H9 (cell line): ENCODE measurements at regions not wholly inside any gene's neighbourhood (a gene's known extent, or its start where the extent isn't known, plus 50 kb on each side); places are given as distances from the start of the nearest gene placed in this dataset.

ENCODE experiments used
- DNase-seq: peaks from one replicate; pipeline ENCODE4 v3.0.0-alpha.2; 2017
- H2AFZ ChIP-seq: one replicate; pipeline ENCODE4 v1.6.1; 2013; ENCODE audit warnings: mild to moderate bottlenecking, low read length, control low read depth, moderate library complexity
- H2AK5ac ChIP-seq: 2 replicates; pipeline ENCODE4 v1.6.1; 2013; ENCODE audit warnings: low read length, control low read depth, mixed read lengths; ENCODE audit not compliant: insufficient read length
- H2BK120ac ChIP-seq: one replicate; pipeline ENCODE4 v1.6.1; 2013; ENCODE audit warnings: low read depth, mild to moderate bottlenecking, low read length, control low read depth, inconsistent platforms; ENCODE audit not compliant: poor library complexity, severe bottlenecking
- H2BK12ac ChIP-seq: 2 replicates; pipeline ENCODE4 v1.6.1; 2013; ENCODE audit warnings: low read length, control low read depth, mixed read lengths, low read depth; ENCODE audit not compliant: insufficient read length
- H2BK15ac ChIP-seq: 2 replicates; pipeline ENCODE4 v1.6.1; 2013; ENCODE audit warnings: low read depth, low read length, control low read depth
- H2BK20ac ChIP-seq: one replicate; pipeline ENCODE4 v1.6.1; 2013; ENCODE audit warnings: low read depth, mild to moderate bottlenecking, low read length, control low read depth, inconsistent platforms; ENCODE audit not compliant: poor library complexity, severe bottlenecking
- H2BK5ac ChIP-seq: 2 replicates; pipeline ENCODE4 v1.6.1; 2013; ENCODE audit warnings: low read length, control low read depth, mixed read lengths; ENCODE audit not compliant: insufficient read length
- H3K14ac ChIP-seq: 2 replicates; pipeline ENCODE4 v1.6.1; 2013; ENCODE audit warnings: low read length, control low read depth; ENCODE audit not compliant: insufficient read depth
- H3K18ac ChIP-seq: 2 replicates; pipeline ENCODE4 v1.6.1; 2013; ENCODE audit warnings: low read depth, mild to moderate bottlenecking, mixed read lengths, low read length, control low read depth; ENCODE audit not compliant: insufficient read length
- H3K23ac ChIP-seq: 2 replicates; pipeline ENCODE4 v1.6.1; 2013; ENCODE audit warnings: low read length, control low read depth, mixed read lengths, low read depth; ENCODE audit not compliant: insufficient read length
- H3K23me2 ChIP-seq: 2 replicates; pipeline ENCODE4 v1.6.1; 2013; ENCODE audit warnings: low read depth, mild to moderate bottlenecking, mixed read lengths, low read length, control low read depth; ENCODE audit not compliant: insufficient read length, poor library complexity, severe bottlenecking
- H3K27ac ChIP-seq: 2 replicates; pipeline ENCODE4 v1.5.1; 2013; ENCODE audit warnings: low read length, control low read depth, mixed read lengths, low read depth; ENCODE audit not compliant: insufficient read length
- H3K27me3 ChIP-seq: 2 replicates; pipeline ENCODE4 v1.6.1; 2013; ENCODE audit warnings: low read length, control low read depth, inconsistent platforms; ENCODE audit not compliant: insufficient read depth
- H3K4ac ChIP-seq: 2 replicates; pipeline ENCODE4 v1.6.1; 2013; ENCODE audit warnings: low read depth, mild to moderate bottlenecking, control low read depth, inconsistent platforms, low read length, moderate library complexity
- H3K4me1 ChIP-seq: 2 replicates; pipeline ENCODE4 v1.6.1; 2013; ENCODE audit warnings: low read length, control low read depth, inconsistent platforms; ENCODE audit not compliant: insufficient read depth
- H3K4me2 ChIP-seq: 2 replicates; pipeline ENCODE4 v1.6.1; 2013; ENCODE audit warnings: low read length, control low read depth, mixed read lengths; ENCODE audit not compliant: insufficient read length, insufficient read depth
- H3K56ac ChIP-seq: 2 replicates; pipeline ENCODE4 v1.6.1; 2013; ENCODE audit warnings: low read depth, mild to moderate bottlenecking, mixed read lengths, low read length, control low read depth; ENCODE audit not compliant: insufficient read length
- H3K79me1 ChIP-seq: 2 replicates; pipeline ENCODE4 v1.6.1; 2013; ENCODE audit warnings: low read depth, mild to moderate bottlenecking, moderate library complexity, low read length, control low read depth, inconsistent platforms; ENCODE audit not compliant: insufficient read depth, poor library complexity, severe bottlenecking
- H3K79me2 ChIP-seq: 2 replicates; pipeline ENCODE4 v1.6.1; 2013; ENCODE audit warnings: low read length, control low read depth, inconsistent platforms; ENCODE audit not compliant: insufficient read depth
- H3K9ac ChIP-seq: 2 replicates; pipeline ENCODE4 v1.6.1; 2013; ENCODE audit warnings: low read length, control low read depth, mixed read lengths; ENCODE audit not compliant: insufficient read length; ENCODE audit errors: extremely low read depth
- H3K9me3 ChIP-seq: one replicate; pipeline ENCODE4 v1.6.1; 2013; ENCODE audit warnings: low read depth, low read length, inconsistent platforms; ENCODE audit not compliant: control insufficient read depth
- H3T11ph ChIP-seq: one replicate; pipeline ENCODE4 v1.6.1; 2013; ENCODE audit warnings: mild to moderate bottlenecking, low read length, control low read depth, inconsistent platforms
- H4K20me1 ChIP-seq: one replicate; pipeline ENCODE4 v1.6.1; 2013; ENCODE audit not compliant: control insufficient read depth, insufficient read length, insufficient read depth
- H4K5ac ChIP-seq: 2 replicates; pipeline ENCODE4 v1.6.1; 2013; ENCODE audit warnings: low read depth, mild to moderate bottlenecking, mixed read lengths, low read length, control low read depth; ENCODE audit not compliant: insufficient read length
- H4K8ac ChIP-seq: replicated peaks from 2 replicates; pipeline ENCODE4 v1.6.1; 2013; ENCODE audit warnings: low read length, control low read depth, mixed read lengths, low read depth; ENCODE audit not compliant: insufficient read length
- H4K91ac ChIP-seq: 2 replicates; pipeline ENCODE4 v1.6.1; 2013; ENCODE audit warnings: low read depth, mild to moderate bottlenecking, moderate library complexity, mixed read lengths, low read length, control low read depth; ENCODE audit not compliant: insufficient read length
- H3K27ac Mint-ChIP-seq, 3 experiments: 2 replicates in 2 of 3; 3 replicates in 1 of 3; pipeline ENCODE4 v1.8.0; 2020 to 2021; ENCODE audit warnings: mixed read lengths in 3 of 3, mild to moderate bottlenecking in 1 of 3, moderate library complexity in 1 of 3
- H3K27me3 Mint-ChIP-seq: 2 replicates; pipeline ENCODE4 v1.8.0; 2021; ENCODE audit warnings: low read depth, mild to moderate bottlenecking, moderate library complexity, mixed read lengths
- H3K36me3 Mint-ChIP-seq, 3 experiments: 2 replicates in 2 of 3; 3 replicates in 1 of 3; pipeline ENCODE4 v1.8.0; 2020 to 2021; ENCODE audit warnings: low read depth in 3 of 3, mixed read lengths in 3 of 3; ENCODE audit not compliant: insufficient read depth in 1 of 3
- H3K4me1 Mint-ChIP-seq, 2 experiments: 2 replicates each; pipeline ENCODE4 v1.8.0; 2020; ENCODE audit warnings: mixed read lengths in 2 of 2
- H3K4me3 Mint-ChIP-seq, 2 experiments: 2 replicates in 1 of 2; 3 replicates in 1 of 2; pipeline ENCODE4 v1.8.0; 2020 to 2021; ENCODE audit warnings: mild to moderate bottlenecking in 2 of 2, mixed read lengths in 2 of 2, moderate library complexity in 1 of 2
- H3K9me3 Mint-ChIP-seq, 2 experiments: 2 replicates in 1 of 2; 3 replicates in 1 of 2; pipeline ENCODE4 v1.8.0; 2020; ENCODE audit warnings: mild to moderate bottlenecking in 2 of 2, mixed read lengths in 2 of 2, moderate library complexity in 1 of 2
- WGBS: extraction: QIAGEN DNeasy Blood & Tissue Kit; methylation state at CpG from one replicate; pipeline ENCODE4 v1.1.7; 2013; ENCODE audit warnings: missing lambda C conversion rate, low lambda C conversion rate, mixed read lengths; ENCODE audit not compliant: insufficient read length; ENCODE audit errors: extremely low coverage; 5-methylcytosine and 5-hydroxymethylcytosine counted together
- TF ChIP-seq, protein P1 (sequence below): fragments of 200-600 bp; sonication (generic); conservative IDR thresholded peaks from 3 replicates; pipeline ENCODE4 v1.8.0; 2021; ENCODE audit warnings: antibody characterized with exemption, mild to moderate bottlenecking

DNA sequence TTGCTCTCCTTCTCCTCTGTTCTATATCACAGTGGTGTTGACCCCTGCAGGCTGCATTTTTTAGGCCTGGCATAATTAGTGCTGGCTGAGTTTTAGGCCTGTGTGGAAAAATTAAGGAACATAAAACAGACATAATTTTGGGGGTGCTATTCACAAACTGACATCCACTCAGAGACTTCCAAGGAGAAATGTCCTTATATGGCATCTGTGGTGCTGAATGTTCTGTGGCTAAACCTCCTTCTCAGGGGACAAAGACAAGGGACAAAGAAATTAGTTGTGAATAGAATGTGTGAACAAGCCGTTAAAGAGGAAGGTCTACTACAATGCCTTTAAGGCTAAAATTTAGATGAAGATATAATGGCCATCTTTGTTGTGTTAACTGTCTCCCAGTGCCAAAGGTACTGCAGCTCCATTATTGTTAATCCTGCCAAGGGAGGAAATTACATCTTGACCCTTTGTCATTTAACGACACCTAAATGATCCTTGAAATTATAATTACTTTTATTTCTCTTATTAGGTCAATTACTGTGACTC lies 870.0 kb upstream of the CHAC2 start:
- Histone ChIP-seq H3K4me1 (no peaks in the 10 kb centered on the region), H3K23me2 (no peaks in the 10 kb centered on the region), H4K91ac (no peak overlapping the region), H3K23ac (no peak overlapping the region), H2AFZ (no peak overlapping the region), H2AK5ac (no peak overlapping the region), H3K9ac (no peak overlapping the region), H3K27ac (no peak overlapping the region), H3K4me2 (no peak overlapping the region), H2BK5ac (no peak overlapping the region), H3K56ac (no peak overlapping the region), H2BK15ac (no peak overlapping the region), H2BK20ac (no peak overlapping the region), H3K9me3 (peaks cover 9% of the 10 kb centered on the region), H3T11ph (no peak overlapping the region), H2BK12ac (no peak overlapping the region), H3K79me1 (no peaks in the 10 kb centered on the region), H4K20me1 (no peaks in the 10 kb centered on the region), H3K79me2 (no peaks in the 10 kb centered on the region), H3K27me3 (no peaks in the 10 kb centered on the region), H4K5ac (no peak overlapping the region), H3K14ac (no peak overlapping the region; the same call in 1 of the 2 replicates), H3K4ac (no peak overlapping the region), H2BK120ac (no peak overlapping the region), H3K18ac (peak overlapping the region; percentile 69), H4K8ac (no peak overlapping the region)
- Mint-ChIP-seq H3K36me3 (peaks cover 25 to 62% (median 32%) of the 10 kb centered on the region in 3 experiments), H3K4me3 (no peak overlapping the region), H3K4me1 (peaks cover 5 to 6% of the 10 kb centered on the region in 2 experiments; a peak in 2 of 4 replicates), H3K27ac (peak overlapping the region; percentile 45 to 85 (median 78); a peak in 5 of 7 replicates), H3K9me3 (peaks cover 46 to 52% of the 10 kb centered on the region in 2 experiments), H3K27me3 (no peaks in the 10 kb centered on the region)
- TF ChIP-seq, protein P1, sequence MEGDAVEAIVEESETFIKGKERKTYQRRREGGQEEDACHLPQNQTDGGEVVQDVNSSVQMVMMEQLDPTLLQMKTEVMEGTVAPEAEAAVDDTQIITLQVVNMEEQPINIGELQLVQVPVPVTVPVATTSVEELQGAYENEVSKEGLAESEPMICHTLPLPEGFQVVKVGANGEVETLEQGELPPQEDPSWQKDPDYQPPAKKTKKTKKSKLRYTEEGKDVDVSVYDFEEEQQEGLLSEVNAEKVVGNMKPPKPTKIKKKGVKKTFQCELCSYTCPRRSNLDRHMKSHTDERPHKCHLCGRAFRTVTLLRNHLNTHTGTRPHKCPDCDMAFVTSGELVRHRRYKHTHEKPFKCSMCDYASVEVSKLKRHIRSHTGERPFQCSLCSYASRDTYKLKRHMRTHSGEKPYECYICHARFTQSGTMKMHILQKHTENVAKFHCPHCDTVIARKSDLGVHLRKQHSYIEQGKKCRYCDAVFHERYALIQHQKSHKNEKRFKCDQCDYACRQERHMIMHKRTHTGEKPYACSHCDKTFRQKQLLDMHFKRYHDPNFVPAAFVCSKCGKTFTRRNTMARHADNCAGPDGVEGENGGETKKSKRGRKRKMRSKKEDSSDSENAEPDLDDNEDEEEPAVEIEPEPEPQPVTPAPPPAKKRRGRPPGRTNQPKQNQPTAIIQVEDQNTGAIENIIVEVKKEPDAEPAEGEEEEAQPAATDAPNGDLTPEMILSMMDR: no peak
- DNase-seq: no peak
- no CpG with 5 or more reads among the region's 2 CpGs for WGBS
